SK-N-SH (cell line): ENCODE measurements at regions not wholly inside any gene's neighbourhood (a gene's known extent, or its start where the extent isn't known, plus 50 kb on each side); places are given as distances from the start of the nearest gene placed in this dataset.

Experiments
- ELF1 ChIP-seq: IDR thresholded peaks from 2 replicates; pipeline ENCODE4 v1.4.0; 2012
- EP300 ChIP-seq, 2 experiments: IDR thresholded peaks; 2 replicates each; pipeline versions ENCODE4 v1.4.0 to v1.6.1; 2012; ENCODE audit warnings: borderline replicate concordance in 1 of 2, low read depth in 1 of 2, low read length in 1 of 2
- POLR2AphosphoS5 ChIP-seq: IDR thresholded peaks from 2 replicates; pipeline ENCODE4 v1.6.1; 2012; ENCODE audit warnings: low read depth, low read length
- RAD21 ChIP-seq: IDR thresholded peaks from 2 replicates; pipeline ENCODE4 v1.6.1; 2012; ENCODE audit warnings: mild to moderate bottlenecking, low read length
- TAF1 ChIP-seq: IDR thresholded peaks from 2 replicates; pipeline ENCODE4 v1.6.1; 2012; ENCODE audit warnings: low read depth, mild to moderate bottlenecking, low read length, moderate library complexity, borderline replicate concordance
- YY1 ChIP-seq: IDR thresholded peaks from 2 replicates; pipeline ENCODE4 v1.4.0; 2012; ENCODE audit warnings: low read depth, mild to moderate bottlenecking
- TF ChIP-seq, protein P1 (sequence below): fragments of 200-600 bp; sonication (generic); IDR thresholded peaks from 2 replicates; pipeline ENCODE4 v1.6.1; 2017; ENCODE audit warnings: antibody characterized with exemption, mild to moderate bottlenecking, moderate library complexity
- TF ChIP-seq, protein P2 (sequence below): IDR thresholded peaks from 2 replicates; pipeline ENCODE4 v1.4.0; 2012; ENCODE audit warnings: low read depth
- TF ChIP-seq, protein P3 (sequence below): fragments of 150-350 bp; IDR thresholded peaks from 2 replicates; pipeline ENCODE4 v1.6.1; 2017; ENCODE audit warnings: antibody characterized with exemption, low read length, low read depth, borderline replicate concordance

DNA sequence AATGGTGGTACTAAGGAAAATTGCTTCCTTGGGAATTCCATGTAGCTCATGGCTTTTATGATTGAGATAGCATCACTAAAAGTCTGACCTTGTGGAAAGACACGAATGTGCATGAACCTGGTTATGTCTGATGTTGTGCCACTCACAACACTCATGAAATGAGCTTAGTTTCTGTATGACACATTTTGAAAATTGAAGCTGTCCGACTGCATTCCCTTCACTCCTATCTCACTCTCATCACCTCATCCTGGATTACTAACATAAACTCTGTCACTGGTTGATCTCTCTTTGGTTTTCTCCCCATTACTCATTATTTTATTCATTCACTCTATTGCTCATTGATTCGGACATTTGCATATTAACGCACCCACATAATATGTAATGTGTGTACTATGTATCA, 190.0 kb upstream of the VWC2 start:
- no peak for TF ChIP-seq TAF1
- TF ChIP-seq, protein P1, sequence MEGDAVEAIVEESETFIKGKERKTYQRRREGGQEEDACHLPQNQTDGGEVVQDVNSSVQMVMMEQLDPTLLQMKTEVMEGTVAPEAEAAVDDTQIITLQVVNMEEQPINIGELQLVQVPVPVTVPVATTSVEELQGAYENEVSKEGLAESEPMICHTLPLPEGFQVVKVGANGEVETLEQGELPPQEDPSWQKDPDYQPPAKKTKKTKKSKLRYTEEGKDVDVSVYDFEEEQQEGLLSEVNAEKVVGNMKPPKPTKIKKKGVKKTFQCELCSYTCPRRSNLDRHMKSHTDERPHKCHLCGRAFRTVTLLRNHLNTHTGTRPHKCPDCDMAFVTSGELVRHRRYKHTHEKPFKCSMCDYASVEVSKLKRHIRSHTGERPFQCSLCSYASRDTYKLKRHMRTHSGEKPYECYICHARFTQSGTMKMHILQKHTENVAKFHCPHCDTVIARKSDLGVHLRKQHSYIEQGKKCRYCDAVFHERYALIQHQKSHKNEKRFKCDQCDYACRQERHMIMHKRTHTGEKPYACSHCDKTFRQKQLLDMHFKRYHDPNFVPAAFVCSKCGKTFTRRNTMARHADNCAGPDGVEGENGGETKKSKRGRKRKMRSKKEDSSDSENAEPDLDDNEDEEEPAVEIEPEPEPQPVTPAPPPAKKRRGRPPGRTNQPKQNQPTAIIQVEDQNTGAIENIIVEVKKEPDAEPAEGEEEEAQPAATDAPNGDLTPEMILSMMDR: no peak
- TF ChIP-seq, protein P2, sequence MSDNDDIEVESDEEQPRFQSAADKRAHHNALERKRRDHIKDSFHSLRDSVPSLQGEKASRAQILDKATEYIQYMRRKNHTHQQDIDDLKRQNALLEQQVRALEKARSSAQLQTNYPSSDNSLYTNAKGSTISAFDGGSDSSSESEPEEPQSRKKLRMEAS: no peak
- no peak for TF ChIP-seq POLR2AphosphoS5
- TF ChIP-seq EP300 (IDR thresholded peaks at IDR 0.05; ENCODE audit: borderline replicate concordance in 1 of 2, low read depth in 1 of 2, low read length in 1 of 2): no peak
- no peak for TF ChIP-seq RAD21
- TF ChIP-seq YY1: no peak
- TF ChIP-seq ELF1: no peak
- TF ChIP-seq, protein P3, sequence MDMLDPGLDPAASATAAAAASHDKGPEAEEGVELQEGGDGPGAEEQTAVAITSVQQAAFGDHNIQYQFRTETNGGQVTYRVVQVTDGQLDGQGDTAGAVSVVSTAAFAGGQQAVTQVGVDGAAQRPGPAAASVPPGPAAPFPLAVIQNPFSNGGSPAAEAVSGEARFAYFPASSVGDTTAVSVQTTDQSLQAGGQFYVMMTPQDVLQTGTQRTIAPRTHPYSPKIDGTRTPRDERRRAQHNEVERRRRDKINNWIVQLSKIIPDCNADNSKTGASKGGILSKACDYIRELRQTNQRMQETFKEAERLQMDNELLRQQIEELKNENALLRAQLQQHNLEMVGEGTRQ: no peak
